ENCODE measurements at regions not wholly inside any gene's neighbourhood (a gene's known extent, or its start where the extent isn't known, plus 50 kb on each side); places are given as distances from the start of the nearest gene placed in this dataset.

- H3K27ac ChIP-seq (ENCODE audit: low read length), result no peak overlapping the region
- intact Hi-C loops (cut with micrococcal nuclease; ENCODE audit: unreplicated experiment), result no loop called here
- no peaks in the 10 kb centered on the region for H3K36me3 ChIP-seq (ENCODE audit: control insufficient read depth, insufficient read depth, low read length)
- ATAC-seq, result no peak
- TF ChIP-seq TCF7L2 (IDR thresholded peaks at IDR 0.05; ENCODE audit: low read depth, low read length) (no peak), SIN3A (IDR thresholded peaks at IDR 0.05; ENCODE audit: borderline replicate concordance, insufficient read depth, low read depth, low read length) (no peak)
- no peaks in the 10 kb centered on the region for H3K4me1 ChIP-seq (ENCODE audit: control insufficient read depth, insufficient read depth, low read length)
- H3K27me3 ChIP-seq (ENCODE audit: control insufficient read depth, insufficient read depth, low read length), result no peaks in the 10 kb centered on the region
- H3K9me3 ChIP-seq (ENCODE audit: control insufficient read depth, insufficient read depth, low read depth, low read length), result no peaks in the 10 kb centered on the region
- ChIA-PET POLR2A (no interaction called here), CTCF (no interaction called here)
- BruUV-seq (replicated peaks), result no TSS peak
- DNase-seq (ENCODE audit: low read depth, low spot score), result no peak
- in situ Hi-C loops (cut with HindIII; ENCODE audit: low pct_unique_long_range_greater_than_20kb, low sequenced_read_pairs), result no loop called here
- H3K4me3 ChIP-seq (ENCODE audit: low read depth in 2 of 2, low read length in 2 of 2), result no peak overlapping the region
Measured at GRCh38 chr16:60329108-60329507, 1595.0 kb upstream of the GOT2 start.

- intact Hi-C loops (cut with micrococcal nuclease; ENCODE audit: unreplicated experiment) (no loop called here), in situ Hi-C loops (cut with HindIII; ENCODE audit: low pct_unique_long_range_greater_than_20kb, low sequenced_read_pairs) (no loop called here)
- no TSS peak for BruUV-seq (replicated peaks)
- POLR2A ChIA-PET, result no interaction called here
- Histone ChIP-seq H3K36me3 (ENCODE audit: control insufficient read depth, insufficient read depth, low read length) (no peaks in the 10 kb centered on the region), H3K27me3 (ENCODE audit: control insufficient read depth, insufficient read depth, low read length) (no peaks in the 10 kb centered on the region), H3K27ac (ENCODE audit: low read length) (no peak overlapping the region), H3K9me3 (ENCODE audit: control insufficient read depth, insufficient read depth, low read depth, low read length) (no peaks in the 10 kb centered on the region), H3K4me3 (ENCODE audit: low read depth in 2 of 2, low read length in 2 of 2) (no peak overlapping the region), H3K4me1 (ENCODE audit: control insufficient read depth, insufficient read depth, low read length) (no peaks in the 10 kb centered on the region)
- no peak for DNase-seq (ENCODE audit: low read depth, low spot score)
- no peak for ATAC-seq
- CTCF ChIA-PET, result no interaction called here
- TF ChIP-seq POLR2AphosphoS5 (IDR thresholded peaks at IDR 0.05; ENCODE audit: low read depth, low read length) (no peak), CTCF (IDR thresholded peaks at IDR 0.05) (no peak), TCF7L2 (IDR thresholded peaks at IDR 0.05; ENCODE audit: low read depth, low read length) (no peak), SIN3A (IDR thresholded peaks at IDR 0.05; ENCODE audit: borderline replicate concordance, insufficient read depth, low read depth, low read length) (no peak), REST (IDR thresholded peaks at IDR 0.05; ENCODE audit: insufficient read depth in 1 of 2, low read depth in 2 of 2, low read length in 1 of 2) (no peak)
Measured at GRCh38 chr16:60328152-60328551, 1594.0 kb upstream of the GOT2 start.

- in situ Hi-C loops (cut with HindIII; ENCODE audit: low pct_unique_long_range_greater_than_20kb, low sequenced_read_pairs), result no loop called here
- POLR2A ChIA-PET, result no interaction called here
Measured at GRCh38 chr16:60318486-60318885, 1584.4 kb upstream of the GOT2 start.

More at GRCh38 chr16:60318486-60318885, 1584.4 kb upstream of the GOT2 start:
- ATAC-seq, result no peak
- intact Hi-C loops (cut with micrococcal nuclease; ENCODE audit: unreplicated experiment), result no loop called here
- CTCF ChIA-PET, result no interaction called here
- no peak for DNase-seq (ENCODE audit: low read depth, low spot score)
- Histone ChIP-seq H3K27ac (ENCODE audit: low read length) (no peak overlapping the region), H3K4me1 (ENCODE audit: control insufficient read depth, insufficient read depth, low read length) (no peaks in the 10 kb centered on the region), H3K9me3 (ENCODE audit: control insufficient read depth, insufficient read depth, low read depth, low read length) (no peaks in the 10 kb centered on the region), H3K4me3 (ENCODE audit: low read depth in 2 of 2, low read length in 2 of 2) (no peak overlapping the region), H3K27me3 (ENCODE audit: control insufficient read depth, insufficient read depth, low read length) (no peaks in the 10 kb centered on the region), H3K36me3 (ENCODE audit: control insufficient read depth, insufficient read depth, low read length) (no peaks in the 10 kb centered on the region)
- TF ChIP-seq TCF7L2 (IDR thresholded peaks at IDR 0.05; ENCODE audit: low read depth, low read length) (no peak), REST (IDR thresholded peaks at IDR 0.05; ENCODE audit: insufficient read depth in 1 of 2, low read depth in 2 of 2, low read length in 1 of 2) (no peak), CTCF (IDR thresholded peaks at IDR 0.05) (no peak), POLR2AphosphoS5 (IDR thresholded peaks at IDR 0.05; ENCODE audit: low read depth, low read length) (no peak), SIN3A (IDR thresholded peaks at IDR 0.05; ENCODE audit: borderline replicate concordance, insufficient read depth, low read depth, low read length) (no peak)
- BruUV-seq (replicated peaks), result no TSS peak

Measured in Panc1 (cell line).